IMR-90 (cell line): ENCODE measurements at regions not wholly inside any gene's neighbourhood (a gene's known extent, or its start where the extent isn't known, plus 50 kb on each side); places are given as distances from the start of the nearest gene placed in this dataset.
"Not testable (repeated sequence)": the region's sequence is repeated elsewhere in the genome, so short reads cannot be mapped to it uniquely, and the experiment has no call there.

ENCODE experiments used
- BHLHE40 ChIP-seq: fragments of 150-350 bp; IDR thresholded peaks from 2 replicates; pipeline ENCODE4 v1.6.1; 2016; ENCODE audit warnings: mild to moderate bottlenecking, low read depth, low read length
- CEBPB ChIP-seq: IDR thresholded peaks from 2 replicates; pipeline ENCODE4 v1.6.1; 2012; ENCODE audit warnings: low read depth, low read length, improper control_type of control experiment
- CHD1 ChIP-seq: IDR thresholded peaks from 2 replicates; pipeline ENCODE4 v1.6.1; 2012; ENCODE audit warnings: low read depth, low read length, improper control_type of control experiment
- FOS ChIP-seq: fragments of 150-350 bp; IDR thresholded peaks from 2 replicates; pipeline ENCODE4 v1.6.1; 2016; ENCODE audit warnings: low read depth, low read length
- MAZ ChIP-seq: IDR thresholded peaks from 2 replicates; pipeline ENCODE4 v1.6.1; 2012; ENCODE audit warnings: low read depth, mild to moderate bottlenecking, low read length, improper control_type of control experiment, moderate library complexity, borderline replicate concordance
- NFE2L2 ChIP-seq: fragments of 150-350 bp; IDR thresholded peaks from 2 replicates; pipeline ENCODE4 v1.6.1; 2016; ENCODE audit warnings: low read depth, mild to moderate bottlenecking, low read length
- POLR2A ChIP-seq: IDR thresholded peaks from 2 replicates; pipeline ENCODE4 v1.6.1; 2012; ENCODE audit warnings: mild to moderate bottlenecking, low read depth, low read length
- RAD21 ChIP-seq: IDR thresholded peaks from 2 replicates; pipeline ENCODE4 v1.6.1; 2012; ENCODE audit warnings: low read length, improper control_type of control experiment
- RCOR1 ChIP-seq: IDR thresholded peaks from 2 replicates; pipeline ENCODE4 v1.6.1; 2012; ENCODE audit warnings: mild to moderate bottlenecking, low read length, improper control_type of control experiment; ENCODE audit not compliant: insufficient replicate concordance
- RFX5 ChIP-seq: IDR thresholded peaks from 2 replicates; pipeline ENCODE4 v1.8.0; 2012; ENCODE audit warnings: low read depth, mild to moderate bottlenecking, low read length, moderate library complexity
- SMC3 ChIP-seq: fragments of 150-350 bp; IDR thresholded peaks from 2 replicates; pipeline ENCODE4 v1.6.1; 2016; ENCODE audit warnings: low read depth, mild to moderate bottlenecking, antibody characterized with exemption, low read length, moderate library complexity
- TF ChIP-seq, protein P1 (sequence below): conservative IDR thresholded peaks from 2 replicates; pipeline ENCODE4 v1.5.1; 2012; ENCODE audit warnings: mild to moderate bottlenecking, low read depth, low read length, improper control_type of control experiment
- TF ChIP-seq, protein P2 (sequence below): fragments of 150-350 bp; IDR thresholded peaks from 2 replicates; pipeline ENCODE4 v1.6.1; 2017; ENCODE audit warnings: mild to moderate bottlenecking, antibody characterized with exemption, low read length, low read depth
- TF ChIP-seq, protein P3 (sequence below): fragments of 150-350 bp; IDR thresholded peaks from 2 replicates; pipeline ENCODE4 v1.6.1; 2016; ENCODE audit warnings: low read depth, mild to moderate bottlenecking, low read length, moderate library complexity, borderline replicate concordance

DNA sequence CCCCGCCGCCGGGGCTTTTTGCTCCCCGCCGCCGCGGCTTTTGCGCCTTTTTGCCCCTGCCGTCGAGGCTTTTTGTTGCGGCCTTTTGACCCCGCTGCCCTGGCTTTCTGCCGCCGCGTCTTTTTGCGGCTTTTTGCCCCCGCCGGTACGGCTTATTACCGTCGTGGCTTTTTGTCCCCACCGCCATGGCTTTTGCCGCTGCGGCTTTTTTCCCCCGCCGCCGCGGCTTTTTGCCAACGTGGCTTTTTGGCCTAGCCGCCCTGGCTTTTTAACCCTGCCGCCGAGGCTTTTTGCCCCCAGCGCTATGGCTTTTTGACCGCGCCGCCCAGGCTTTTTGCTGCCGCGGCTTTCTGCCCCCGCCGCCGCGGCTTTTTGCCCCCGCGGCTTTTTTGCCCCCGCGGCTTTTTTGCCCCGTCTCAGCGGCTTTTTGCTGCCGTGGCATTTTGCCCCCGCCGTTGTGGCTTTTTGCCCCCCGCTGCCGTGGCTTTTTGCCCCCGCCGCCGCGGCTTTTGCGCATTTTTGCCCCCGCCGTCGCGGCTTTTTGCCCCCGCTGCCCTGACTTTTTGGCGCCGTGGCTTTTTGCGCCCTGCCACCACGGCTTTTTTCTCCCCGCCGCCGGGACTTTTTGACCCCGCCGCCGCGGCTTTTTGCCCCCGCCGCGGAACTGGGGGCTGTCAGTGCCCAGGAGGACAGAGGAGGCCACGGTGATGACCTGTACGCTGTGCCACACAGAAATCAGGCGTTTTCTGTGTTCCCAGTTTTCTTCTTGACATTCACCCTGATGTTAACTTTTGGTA, 4828.5 kb upstream of the OR11H1 start:
- TF ChIP-seq POLR2A, CEBPB, SMC3, RFX5, MAZ, FOS, NFE2L2, CHD1, BHLHE40, RCOR1, RAD21: not testable (repeated sequence)
- TF ChIP-seq, protein P1, sequence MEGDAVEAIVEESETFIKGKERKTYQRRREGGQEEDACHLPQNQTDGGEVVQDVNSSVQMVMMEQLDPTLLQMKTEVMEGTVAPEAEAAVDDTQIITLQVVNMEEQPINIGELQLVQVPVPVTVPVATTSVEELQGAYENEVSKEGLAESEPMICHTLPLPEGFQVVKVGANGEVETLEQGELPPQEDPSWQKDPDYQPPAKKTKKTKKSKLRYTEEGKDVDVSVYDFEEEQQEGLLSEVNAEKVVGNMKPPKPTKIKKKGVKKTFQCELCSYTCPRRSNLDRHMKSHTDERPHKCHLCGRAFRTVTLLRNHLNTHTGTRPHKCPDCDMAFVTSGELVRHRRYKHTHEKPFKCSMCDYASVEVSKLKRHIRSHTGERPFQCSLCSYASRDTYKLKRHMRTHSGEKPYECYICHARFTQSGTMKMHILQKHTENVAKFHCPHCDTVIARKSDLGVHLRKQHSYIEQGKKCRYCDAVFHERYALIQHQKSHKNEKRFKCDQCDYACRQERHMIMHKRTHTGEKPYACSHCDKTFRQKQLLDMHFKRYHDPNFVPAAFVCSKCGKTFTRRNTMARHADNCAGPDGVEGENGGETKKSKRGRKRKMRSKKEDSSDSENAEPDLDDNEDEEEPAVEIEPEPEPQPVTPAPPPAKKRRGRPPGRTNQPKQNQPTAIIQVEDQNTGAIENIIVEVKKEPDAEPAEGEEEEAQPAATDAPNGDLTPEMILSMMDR = not testable (repeated sequence)
- TF ChIP-seq, protein P2, sequence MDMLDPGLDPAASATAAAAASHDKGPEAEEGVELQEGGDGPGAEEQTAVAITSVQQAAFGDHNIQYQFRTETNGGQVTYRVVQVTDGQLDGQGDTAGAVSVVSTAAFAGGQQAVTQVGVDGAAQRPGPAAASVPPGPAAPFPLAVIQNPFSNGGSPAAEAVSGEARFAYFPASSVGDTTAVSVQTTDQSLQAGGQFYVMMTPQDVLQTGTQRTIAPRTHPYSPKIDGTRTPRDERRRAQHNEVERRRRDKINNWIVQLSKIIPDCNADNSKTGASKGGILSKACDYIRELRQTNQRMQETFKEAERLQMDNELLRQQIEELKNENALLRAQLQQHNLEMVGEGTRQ = not testable (repeated sequence)
- TF ChIP-seq, protein P3, sequence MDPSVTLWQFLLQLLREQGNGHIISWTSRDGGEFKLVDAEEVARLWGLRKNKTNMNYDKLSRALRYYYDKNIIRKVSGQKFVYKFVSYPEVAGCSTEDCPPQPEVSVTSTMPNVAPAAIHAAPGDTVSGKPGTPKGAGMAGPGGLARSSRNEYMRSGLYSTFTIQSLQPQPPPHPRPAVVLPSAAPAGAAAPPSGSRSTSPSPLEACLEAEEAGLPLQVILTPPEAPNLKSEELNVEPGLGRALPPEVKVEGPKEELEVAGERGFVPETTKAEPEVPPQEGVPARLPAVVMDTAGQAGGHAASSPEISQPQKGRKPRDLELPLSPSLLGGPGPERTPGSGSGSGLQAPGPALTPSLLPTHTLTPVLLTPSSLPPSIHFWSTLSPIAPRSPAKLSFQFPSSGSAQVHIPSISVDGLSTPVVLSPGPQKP = not testable (repeated sequence)
